Liver (tissue), 8 donors: ENCODE measurements at regions not wholly inside any gene's neighbourhood (a gene's known extent, or its start where the extent isn't known, plus 50 kb on each side); places are given as distances from the start of the nearest gene placed in this dataset.

Experiments
- DNase-seq: peaks from one replicate; pipeline ENCODE4 v3.0.0-alpha.2; 2017; ENCODE audit warnings: low spot score
- H3K27ac ChIP-seq, 2 donors: one replicate each; pipeline ENCODE4 v1.7.0; 2013; ENCODE audit warnings: inconsistent platforms in 2 of 2, low read length in 2 of 2, control low read depth in 1 of 2, low read depth in 1 of 2, mild to moderate bottlenecking in 1 of 2
- H3K27me3 ChIP-seq, 4 donors: one replicate each; pipeline versions ENCODE4 v1.6.1 to v1.7.0; 2013; ENCODE audit warnings: low read length in 3 of 4, inconsistent platforms in 1 of 4, mild to moderate bottlenecking in 1 of 4, moderate library complexity in 1 of 4; ENCODE audit not compliant: control insufficient read depth in 4 of 4, insufficient read depth in 4 of 4
- H3K36me3 ChIP-seq, 4 donors: one replicate each; pipeline versions ENCODE4 v1.6.1 to v1.7.0; 2013; ENCODE audit warnings: low read length in 3 of 4, mild to moderate bottlenecking in 3 of 4, low read depth in 1 of 4, moderate library complexity in 1 of 4; ENCODE audit not compliant: control insufficient read depth in 4 of 4, insufficient read depth in 3 of 4
- H3K4me1 ChIP-seq, 4 donors: one replicate each; pipeline versions ENCODE4 v1.6.1 to v1.7.0; 2013; ENCODE audit warnings: low read length in 3 of 4, mild to moderate bottlenecking in 3 of 4, moderate library complexity in 1 of 4; ENCODE audit not compliant: control insufficient read depth in 4 of 4, insufficient read depth in 4 of 4
- H3K4me3 ChIP-seq, 3 donors: one replicate each; pipeline versions ENCODE4 v1.6.1 to v1.7.0; 2013; ENCODE audit warnings: low read length in 3 of 3, control low read depth in 1 of 3, low read depth in 1 of 3, mild to moderate bottlenecking in 1 of 3
- H3K9ac ChIP-seq, 2 donors: one replicate each; pipeline ENCODE4 v1.7.0; 2013; ENCODE audit warnings: low read length in 2 of 2, mild to moderate bottlenecking in 2 of 2, moderate library complexity in 2 of 2, control low read depth in 1 of 2, low read depth in 1 of 2
- H3K9me3 ChIP-seq, 4 donors: one replicate each; pipeline versions ENCODE4 v1.6.1 to v1.7.0; 2013; ENCODE audit warnings: low read length in 3 of 4; ENCODE audit not compliant: control insufficient read depth in 4 of 4
- EGR1 ChIP-seq, 2 donors: IDR thresholded peaks; 2 replicates each; pipeline ENCODE4 v1.6.1; 2016 to 2018; ENCODE audit warnings: antibody characterized with exemption in 2 of 2, low read depth in 2 of 2
- FOXA1 ChIP-seq: IDR thresholded peaks from 2 replicates; pipeline ENCODE4 v1.6.1; 2016; ENCODE audit warnings: antibody characterized with exemption
- FOXA2 ChIP-seq: IDR thresholded peaks from 2 replicates; pipeline ENCODE4 v1.6.1; 2016; ENCODE audit warnings: antibody characterized with exemption
- GABPA ChIP-seq, 2 donors: IDR thresholded peaks in 1 of 2; conservative IDR thresholded peaks in 1 of 2; 2 replicates each; pipeline ENCODE4 v1.6.1; 2016; ENCODE audit warnings: antibody characterized with exemption in 2 of 2, mild to moderate bottlenecking in 1 of 2, moderate library complexity in 1 of 2
- HNF4A ChIP-seq, 2 donors: conservative IDR thresholded peaks; 2 replicates each; pipeline ENCODE4 v1.6.1; 2016; ENCODE audit warnings: antibody characterized with exemption in 2 of 2, mild to moderate bottlenecking in 2 of 2
- HNF4G ChIP-seq: IDR thresholded peaks from 2 replicates; pipeline ENCODE4 v1.6.1; 2016; ENCODE audit warnings: antibody characterized with exemption
- JUND ChIP-seq, 2 donors: IDR thresholded peaks; 2 replicates each; pipeline ENCODE4 v1.6.1; 2016; ENCODE audit warnings: antibody characterized with exemption in 2 of 2
- RAD21 ChIP-seq, 2 donors: IDR thresholded peaks; 2 replicates each; pipeline ENCODE4 v1.6.1; 2016; ENCODE audit warnings: antibody characterized with exemption in 2 of 2, mild to moderate bottlenecking in 2 of 2
- RXRA ChIP-seq, 2 donors: IDR thresholded peaks; 2 replicates each; pipeline ENCODE4 v1.6.1; 2017 to 2018; ENCODE audit warnings: antibody characterized with exemption in 2 of 2, mild to moderate bottlenecking in 1 of 2
- SP1 ChIP-seq: IDR thresholded peaks from 2 replicates; pipeline ENCODE4 v1.6.1; 2018; ENCODE audit warnings: antibody characterized with exemption, mild to moderate bottlenecking
- TAF1 ChIP-seq: conservative IDR thresholded peaks from 2 replicates; pipeline ENCODE4 v1.6.1; 2016; ENCODE audit warnings: antibody characterized with exemption, mild to moderate bottlenecking
- YY1 ChIP-seq: IDR thresholded peaks from 2 replicates; pipeline ENCODE4 v1.6.1; 2016; ENCODE audit warnings: antibody characterized with exemption, mild to moderate bottlenecking
- WGBS: extraction: QIAGEN DNeasy Blood & Tissue Kit; methylation state at CpG from one replicate; pipeline ENCODE4 v1.1.7; 2013; 5-methylcytosine and 5-hydroxymethylcytosine counted together
- TF ChIP-seq, protein P1 (sequence below): IDR thresholded peaks from 2 replicates; pipeline ENCODE4 v1.6.1; 2016; ENCODE audit warnings: antibody characterized with exemption
- TF ChIP-seq, protein P2 (sequence below): fragments of 150-350 bp; IDR thresholded peaks from 2 replicates; pipeline ENCODE4 v1.5.1; 2017; ENCODE audit warnings: improper control_type of control experiment, low read depth, low read length; ENCODE audit not compliant: missing input control
- TF ChIP-seq, protein P3 (sequence below): IDR thresholded peaks from 2 replicates; pipeline ENCODE4 v1.6.1; 2016; ENCODE audit warnings: antibody characterized with exemption, mild to moderate bottlenecking
- donor health status: healthy.
- donor health status: healthy.
- donor health status: healthy.
- donor health status: healthy.
- donor health status: healthy.

DNA sequence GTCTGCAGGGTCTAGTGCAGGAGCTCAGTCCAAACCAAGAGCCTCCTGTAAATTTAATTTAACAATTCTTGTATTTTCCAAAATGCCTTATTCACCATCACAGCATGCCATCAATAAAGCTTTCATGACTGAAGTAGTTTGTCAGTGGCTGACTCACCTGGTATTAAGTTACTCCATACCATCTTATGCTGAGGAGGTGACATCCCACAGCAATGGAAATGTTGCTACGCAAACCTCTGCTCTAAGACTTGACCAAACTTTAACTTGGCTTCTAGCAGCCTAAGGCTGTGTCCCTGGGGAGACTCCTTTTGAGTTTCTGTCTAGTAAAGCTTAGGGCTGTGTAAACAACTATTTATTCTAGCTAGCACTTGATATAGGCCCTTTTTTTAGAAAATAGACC, 1231.3 kb upstream of the CDH18 start:
- Histone ChIP-seq H3K9ac (no peak overlapping the region), H3K4me3 (no peak overlapping the region), H3K4me1 (no peaks in the 10 kb centered on the region), H3K36me3 (no peaks in the 10 kb centered on the region), H3K27me3 (no peaks in the 10 kb centered on the region), H3K9me3 (no peaks in the 10 kb centered on the region), H3K27ac (no peak overlapping the region)
- TF ChIP-seq, protein P1, sequence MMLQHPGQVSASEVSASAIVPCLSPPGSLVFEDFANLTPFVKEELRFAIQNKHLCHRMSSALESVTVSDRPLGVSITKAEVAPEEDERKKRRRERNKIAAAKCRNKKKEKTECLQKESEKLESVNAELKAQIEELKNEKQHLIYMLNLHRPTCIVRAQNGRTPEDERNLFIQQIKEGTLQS: no peak
- TF ChIP-seq YY1 (no peak), RAD21 (IDR thresholded peaks at IDR 0.05) (no peak), HNF4G (no peak), TAF1 (no peak), JUND (IDR thresholded peaks at IDR 0.05) (no peak), HNF4A (conservative IDR thresholded peaks at IDR 0.05) (no peak), FOXA1 (no peak), FOXA2 (no peak)
- TF ChIP-seq, protein P2, sequence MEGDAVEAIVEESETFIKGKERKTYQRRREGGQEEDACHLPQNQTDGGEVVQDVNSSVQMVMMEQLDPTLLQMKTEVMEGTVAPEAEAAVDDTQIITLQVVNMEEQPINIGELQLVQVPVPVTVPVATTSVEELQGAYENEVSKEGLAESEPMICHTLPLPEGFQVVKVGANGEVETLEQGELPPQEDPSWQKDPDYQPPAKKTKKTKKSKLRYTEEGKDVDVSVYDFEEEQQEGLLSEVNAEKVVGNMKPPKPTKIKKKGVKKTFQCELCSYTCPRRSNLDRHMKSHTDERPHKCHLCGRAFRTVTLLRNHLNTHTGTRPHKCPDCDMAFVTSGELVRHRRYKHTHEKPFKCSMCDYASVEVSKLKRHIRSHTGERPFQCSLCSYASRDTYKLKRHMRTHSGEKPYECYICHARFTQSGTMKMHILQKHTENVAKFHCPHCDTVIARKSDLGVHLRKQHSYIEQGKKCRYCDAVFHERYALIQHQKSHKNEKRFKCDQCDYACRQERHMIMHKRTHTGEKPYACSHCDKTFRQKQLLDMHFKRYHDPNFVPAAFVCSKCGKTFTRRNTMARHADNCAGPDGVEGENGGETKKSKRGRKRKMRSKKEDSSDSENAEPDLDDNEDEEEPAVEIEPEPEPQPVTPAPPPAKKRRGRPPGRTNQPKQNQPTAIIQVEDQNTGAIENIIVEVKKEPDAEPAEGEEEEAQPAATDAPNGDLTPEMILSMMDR: no peak
- DNase-seq: no peak
- 94% methylated on average over 1 of the region's 1 CpG for WGBS

DNA sequence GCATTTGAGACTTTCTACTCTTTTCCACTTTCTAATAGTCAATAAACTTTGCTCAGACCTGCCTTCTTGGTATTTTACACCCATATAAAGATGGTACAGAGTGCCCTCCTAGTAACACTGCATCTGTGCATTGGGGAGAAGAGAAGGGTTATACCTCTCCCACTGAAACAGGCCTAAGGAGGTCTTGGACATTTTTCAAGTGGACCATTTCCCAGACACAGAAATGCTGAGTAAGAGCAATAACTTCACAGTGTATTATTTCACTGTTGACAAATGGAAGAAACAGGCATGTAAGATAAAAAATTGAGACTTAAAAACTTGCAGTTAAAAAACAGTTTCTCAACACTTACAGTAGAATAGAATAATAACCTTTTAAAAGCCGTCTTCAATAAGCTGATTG, 1224.0 kb upstream of the CDH18 start:
- H3K9me3 ChIP-seq: no peaks in the 10 kb centered on the region
- no peaks in the 10 kb centered on the region for H3K4me1 ChIP-seq
- no peaks in the 10 kb centered on the region for H3K36me3 ChIP-seq
- no peak overlapping the region for H3K4me3 ChIP-seq
- H3K27ac ChIP-seq: no peak overlapping the region
- TF ChIP-seq SP1 (no peak), GABPA (IDR thresholded peaks at IDR 0.05 in 1 of 2, conservative IDR thresholded peaks at IDR 0.05 in 1 of 2) (no peak), FOXA1 (no peak), TAF1 (no peak), RXRA (IDR thresholded peaks at IDR 0.05) (no peak), EGR1 (IDR thresholded peaks at IDR 0.05; ENCODE audit: low read depth in 2 of 2) (no peak), HNF4G (no peak), FOXA2 (no peak)
- TF ChIP-seq, protein P3, sequence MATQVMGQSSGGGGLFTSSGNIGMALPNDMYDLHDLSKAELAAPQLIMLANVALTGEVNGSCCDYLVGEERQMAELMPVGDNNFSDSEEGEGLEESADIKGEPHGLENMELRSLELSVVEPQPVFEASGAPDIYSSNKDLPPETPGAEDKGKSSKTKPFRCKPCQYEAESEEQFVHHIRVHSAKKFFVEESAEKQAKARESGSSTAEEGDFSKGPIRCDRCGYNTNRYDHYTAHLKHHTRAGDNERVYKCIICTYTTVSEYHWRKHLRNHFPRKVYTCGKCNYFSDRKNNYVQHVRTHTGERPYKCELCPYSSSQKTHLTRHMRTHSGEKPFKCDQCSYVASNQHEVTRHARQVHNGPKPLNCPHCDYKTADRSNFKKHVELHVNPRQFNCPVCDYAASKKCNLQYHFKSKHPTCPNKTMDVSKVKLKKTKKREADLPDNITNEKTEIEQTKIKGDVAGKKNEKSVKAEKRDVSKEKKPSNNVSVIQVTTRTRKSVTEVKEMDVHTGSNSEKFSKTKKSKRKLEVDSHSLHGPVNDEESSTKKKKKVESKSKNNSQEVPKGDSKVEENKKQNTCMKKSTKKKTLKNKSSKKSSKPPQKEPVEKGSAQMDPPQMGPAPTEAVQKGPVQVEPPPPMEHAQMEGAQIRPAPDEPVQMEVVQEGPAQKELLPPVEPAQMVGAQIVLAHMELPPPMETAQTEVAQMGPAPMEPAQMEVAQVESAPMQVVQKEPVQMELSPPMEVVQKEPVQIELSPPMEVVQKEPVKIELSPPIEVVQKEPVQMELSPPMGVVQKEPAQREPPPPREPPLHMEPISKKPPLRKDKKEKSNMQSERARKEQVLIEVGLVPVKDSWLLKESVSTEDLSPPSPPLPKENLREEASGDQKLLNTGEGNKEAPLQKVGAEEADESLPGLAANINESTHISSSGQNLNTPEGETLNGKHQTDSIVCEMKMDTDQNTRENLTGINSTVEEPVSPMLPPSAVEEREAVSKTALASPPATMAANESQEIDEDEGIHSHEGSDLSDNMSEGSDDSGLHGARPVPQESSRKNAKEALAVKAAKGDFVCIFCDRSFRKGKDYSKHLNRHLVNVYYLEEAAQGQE: no peak
- TF ChIP-seq, protein P2: no peak
- no peaks in the 10 kb centered on the region for H3K27me3 ChIP-seq
- WGBS: 68% methylated on average over 1 of the region's 1 CpG
- DNase-seq: no peak
- no peak overlapping the region for H3K9ac ChIP-seq
